HG02970 (cell line): ENCODE measurements at regions not wholly inside any gene's neighbourhood (a gene's known extent, or its start where the extent isn't known, plus 50 kb on each side); places are given as distances from the start of the nearest gene placed in this dataset.

Experiments
- ATAC-seq: cut with Tn5 transposase; IDR thresholded peaks from one replicate; pipeline ENCODE4 v1.9.1; 2021; ENCODE audit warnings: mild to moderate bottlenecking, moderate library complexity, moderate number of reproducible peaks; ENCODE audit not compliant: unreplicated experiment, low FRiP score

- ATAC-seq, result no peak
Measured at GRCh38 chr1:209064850-209065706, 518.4 kb upstream of the CAMK1G start.

- no peak for ATAC-seq
Measured at GRCh38 chr1:209072481-209072880, 511.0 kb upstream of the CAMK1G start.

GRCh38 chr1:209073879-209074278 is 509.6 kb upstream of the CAMK1G start:
- ATAC-seq, result no peak

DNA sequence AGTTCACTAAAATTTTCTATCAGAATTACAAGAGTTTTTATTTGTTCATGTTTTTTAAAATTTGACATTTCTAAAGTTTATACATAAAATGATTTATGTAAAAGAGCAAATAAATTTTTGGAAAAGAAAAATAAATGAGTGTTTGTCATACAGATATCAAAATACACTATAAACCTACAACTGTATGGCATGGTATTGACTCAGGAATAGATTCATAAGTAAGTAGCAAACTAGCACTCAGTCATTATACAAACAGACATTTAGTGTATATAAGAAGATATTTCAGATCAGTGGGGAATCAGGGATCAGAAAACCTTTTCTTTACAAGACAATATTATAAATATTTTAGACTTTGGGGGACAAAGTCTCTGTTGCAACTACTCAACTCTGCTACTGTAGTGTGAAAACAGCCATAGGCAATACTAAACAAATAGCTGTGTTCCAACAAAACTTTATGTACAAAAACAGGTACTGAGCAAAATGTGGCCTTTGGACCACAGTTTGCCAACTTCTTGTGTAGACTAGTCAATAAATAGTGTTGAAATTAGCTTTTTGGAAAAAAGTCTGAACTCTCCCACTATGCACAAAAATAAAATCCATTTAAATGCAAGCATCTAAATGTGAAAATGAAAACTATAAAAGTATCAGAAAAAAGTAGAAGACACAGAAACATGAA is 508.8 kb upstream of the CAMK1G start:
- ATAC-seq, result no peak

GRCh38 chr1:209076688-209077087 is 506.8 kb upstream of the CAMK1G start:
- ATAC-seq, result no peak

DNA sequence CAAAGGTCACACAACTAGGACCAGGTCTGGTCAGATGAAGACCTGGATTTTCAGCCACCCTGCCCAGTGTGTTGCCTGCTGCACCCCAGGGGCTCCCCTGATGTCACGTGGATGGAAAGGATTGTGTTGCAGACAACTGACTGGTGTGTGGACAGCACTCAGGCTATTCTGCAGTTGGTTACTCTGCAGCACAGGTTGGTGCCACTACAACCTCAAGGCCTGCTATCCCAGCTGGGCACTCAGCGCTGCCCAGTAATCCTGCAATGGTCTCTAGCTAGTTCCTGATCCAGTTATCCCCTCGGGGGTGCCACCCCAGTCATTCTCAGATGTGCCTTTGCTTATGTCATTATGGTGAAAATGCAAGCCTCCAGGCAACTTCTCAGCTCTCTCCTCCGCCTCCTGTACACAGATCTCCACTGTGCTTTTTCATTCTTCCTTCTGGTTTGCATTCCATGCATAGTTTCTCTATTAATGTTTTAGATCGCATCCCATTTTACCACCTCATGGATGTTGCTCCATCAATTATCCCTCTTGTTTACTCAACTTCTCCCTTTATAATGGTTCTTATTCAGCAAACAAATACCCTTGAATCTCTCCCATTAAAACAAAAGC is 503.2 kb upstream of the CAMK1G start:
- ATAC-seq, result no peak

DNA sequence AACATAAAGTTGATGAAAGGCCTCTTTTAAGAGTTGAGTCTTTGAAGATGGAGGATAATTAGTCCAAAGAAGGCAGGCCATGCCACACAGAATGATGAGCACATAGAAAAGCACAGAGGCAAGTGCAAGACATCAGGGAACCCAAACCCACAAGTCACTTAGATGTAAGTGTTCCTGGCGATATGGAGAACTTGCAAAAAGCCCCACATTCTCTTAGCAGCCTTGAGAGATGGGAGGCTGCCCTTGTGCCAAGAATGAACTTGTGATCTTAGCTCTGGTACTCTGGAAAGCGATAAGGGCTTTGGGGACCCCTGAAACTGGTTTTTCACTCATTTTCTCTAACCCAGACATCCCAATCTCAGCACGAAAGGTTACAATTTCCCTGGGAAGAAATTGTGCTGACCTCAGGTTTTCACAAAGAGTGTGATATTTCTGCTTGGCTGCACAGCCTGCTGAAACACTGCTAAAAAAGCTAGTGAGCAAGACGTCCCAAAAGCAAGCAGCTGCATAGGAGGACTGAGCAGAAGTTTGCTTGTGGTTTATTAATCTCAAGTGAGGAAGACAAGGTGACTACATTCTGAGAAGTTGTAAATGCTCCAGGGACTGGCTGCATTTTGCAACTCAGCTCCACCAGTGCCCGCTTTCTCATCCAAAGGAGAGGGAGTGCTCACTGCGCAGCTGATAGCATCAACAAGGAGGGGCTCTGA is 496.9 kb upstream of the CAMK1G start:
- no peak for ATAC-seq

DNA sequence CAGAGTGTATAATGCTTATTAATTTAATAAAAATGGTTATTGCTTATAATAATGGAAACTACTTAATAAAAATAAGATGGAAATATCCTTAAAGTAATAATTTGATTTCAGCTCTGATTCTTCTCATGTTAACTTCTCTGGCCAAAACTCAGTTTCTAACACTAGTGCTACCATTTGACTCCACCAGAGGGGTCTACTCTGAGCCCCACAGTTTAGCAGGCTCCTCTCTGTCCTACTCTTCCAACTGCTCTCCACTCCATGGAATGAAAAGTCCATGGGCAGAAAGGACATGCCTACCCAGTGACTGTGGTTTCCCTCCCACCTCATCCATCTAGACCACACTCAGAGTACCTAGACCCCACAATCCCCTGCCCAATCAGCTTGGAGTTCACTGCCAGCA is 489.1 kb upstream of the CAMK1G start:
- no peak for ATAC-seq

- ATAC-seq, result no peak
Measured at GRCh38 chr1:209095627-209096595, 487.6 kb upstream of the CAMK1G start.

DNA sequence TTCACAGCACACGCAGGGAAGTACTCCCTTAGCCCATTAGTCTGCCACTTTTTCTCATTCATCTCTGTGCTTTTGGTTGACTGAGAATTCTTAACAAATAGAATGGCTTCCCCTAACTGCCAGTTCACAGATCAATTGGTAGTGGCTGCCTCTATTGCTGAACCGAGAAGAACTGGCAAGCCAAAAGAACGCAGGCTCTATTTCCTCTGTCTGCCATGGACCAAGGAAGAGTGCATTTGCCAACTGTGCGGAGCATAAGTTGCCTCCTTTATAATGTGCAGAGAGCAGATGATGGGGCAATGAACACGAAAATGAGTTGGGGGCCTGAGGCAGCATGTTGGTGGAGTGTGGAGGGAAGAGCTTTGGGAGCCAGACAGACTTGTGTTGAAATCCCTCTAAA is 483.1 kb upstream of the CAMK1G start:
- no peak for ATAC-seq

DNA sequence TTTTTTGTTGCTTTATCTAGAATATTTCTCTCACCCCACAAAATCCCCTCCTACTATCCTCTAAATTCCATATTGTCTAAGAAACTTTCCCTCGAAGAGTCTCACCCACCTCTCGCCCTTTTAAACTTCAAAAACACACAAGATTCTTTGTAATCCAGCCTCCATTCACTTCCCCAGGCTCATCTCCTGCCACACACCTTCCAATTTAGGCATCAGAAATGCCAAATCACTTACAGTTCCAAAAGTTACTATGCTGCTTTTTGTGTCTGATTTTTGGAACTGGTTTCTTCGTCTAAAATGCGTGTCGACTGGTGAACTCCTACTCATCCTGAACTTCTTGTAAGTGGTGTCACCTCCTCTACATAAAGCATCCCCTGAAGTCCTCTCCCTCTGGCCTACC is 482.4 kb upstream of the CAMK1G start:
- no peak for ATAC-seq

DNA sequence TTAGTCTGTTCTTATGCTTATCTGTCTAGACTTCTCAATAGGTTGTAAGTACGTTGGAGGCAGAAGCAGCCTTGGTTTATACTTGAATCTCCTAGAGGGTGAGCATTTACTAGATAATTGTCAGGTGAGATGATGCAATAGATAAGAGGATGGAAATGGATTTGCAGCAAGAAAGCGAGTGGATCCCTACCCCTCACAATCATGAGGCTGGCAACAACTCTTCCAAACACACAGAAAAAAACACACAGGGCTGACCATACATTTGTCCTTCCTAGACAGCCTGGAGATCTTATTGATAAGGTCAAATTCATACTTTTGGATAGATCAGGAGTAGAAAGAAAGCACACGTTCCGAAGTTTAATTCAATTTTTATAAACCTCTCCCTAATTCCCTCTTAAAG is 481.4 kb upstream of the CAMK1G start:
- no peak for ATAC-seq

DNA sequence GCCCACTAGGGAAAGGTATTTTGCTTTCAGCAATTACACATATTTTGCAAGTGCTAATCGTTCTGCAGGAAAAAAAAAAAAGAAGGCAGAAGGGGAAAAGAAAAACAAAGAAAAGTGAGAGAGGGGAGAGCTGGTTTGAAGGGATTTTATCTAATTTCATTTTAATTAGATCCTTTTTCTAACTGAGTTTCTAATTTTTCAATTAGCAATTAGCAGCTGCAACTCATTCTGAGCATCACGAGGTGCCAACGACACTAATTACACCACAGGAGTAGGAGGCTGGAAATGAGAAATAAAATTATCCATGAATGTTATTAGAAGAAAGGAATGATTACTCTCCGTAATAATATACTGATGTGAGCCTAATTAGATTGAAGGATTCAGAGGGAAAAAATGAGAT is 481.0 kb upstream of the CAMK1G start:
- no peak for ATAC-seq

DNA sequence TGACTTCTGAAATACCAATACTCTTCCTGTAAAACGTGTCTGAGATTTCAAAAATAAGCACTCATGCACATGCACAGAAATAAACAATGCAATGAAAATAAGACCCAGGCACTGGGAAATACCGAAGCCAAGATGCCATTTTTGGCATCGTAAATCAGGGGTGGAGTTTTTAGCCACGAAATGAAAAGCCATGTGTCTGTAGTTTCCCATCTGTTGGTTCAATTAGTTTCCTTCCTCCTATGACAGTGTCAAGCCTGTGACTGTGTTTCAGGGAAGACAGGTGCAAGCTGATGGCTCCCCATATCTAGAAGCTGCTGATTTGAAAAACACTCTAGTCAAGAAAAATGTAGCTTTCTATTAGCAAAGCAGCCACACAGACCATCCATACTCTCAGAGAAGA is 480.4 kb upstream of the CAMK1G start:
- ATAC-seq, result no peak

GRCh38 chr1:209104646-209105045 is 478.9 kb upstream of the CAMK1G start:
- ATAC-seq, result no peak

- no peak for ATAC-seq
Measured at GRCh38 chr1:209105701-209106100, 477.8 kb upstream of the CAMK1G start.

GRCh38 chr1:209106237-209106741 is 477.2 kb upstream of the CAMK1G start:
- ATAC-seq, result no peak

DNA sequence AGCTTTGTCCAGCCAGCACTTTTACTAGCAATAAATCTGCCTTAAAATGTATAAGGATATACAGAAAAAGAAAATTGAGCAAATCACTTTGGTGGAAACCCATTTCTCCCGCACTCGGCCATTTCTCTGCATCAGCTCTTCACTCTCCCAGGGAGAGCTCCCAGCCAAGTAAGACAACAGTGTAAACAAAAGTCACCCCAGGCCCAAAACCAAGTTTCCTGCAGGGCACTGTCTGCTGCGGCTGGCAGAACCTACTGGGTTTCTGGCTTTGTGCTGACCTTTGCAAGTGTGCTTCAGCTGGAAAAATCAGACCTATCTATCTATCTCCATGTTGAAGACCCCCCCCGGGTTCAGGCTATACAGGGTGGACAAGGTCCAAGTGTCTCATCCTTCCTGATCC is 476.7 kb upstream of the CAMK1G start:
- ATAC-seq, result no peak

DNA sequence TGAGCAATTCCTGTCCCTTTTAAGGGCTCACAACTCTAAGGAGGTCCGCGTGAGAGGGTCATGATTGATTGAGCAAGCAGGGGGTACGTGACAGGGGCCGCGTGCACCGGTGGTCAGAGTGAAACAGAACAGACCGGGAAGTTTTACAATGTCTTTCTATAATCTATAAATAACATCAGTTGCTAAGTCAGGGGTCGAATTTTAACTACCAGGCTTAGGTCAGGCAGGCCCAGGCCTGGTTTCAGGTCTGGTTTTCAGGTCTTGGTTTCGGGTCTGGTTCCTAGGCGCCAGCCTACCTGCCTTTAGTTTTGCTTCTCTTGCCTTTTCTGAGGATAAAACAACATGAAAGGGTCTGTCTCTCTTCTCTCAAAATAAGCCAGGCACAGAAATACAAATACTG is 476.0 kb upstream of the CAMK1G start:
- ATAC-seq, result no peak
